ENCODE measurements at regions not wholly inside any gene's neighbourhood (a gene's known extent, or its start where the extent isn't known, plus 50 kb on each side); places are given as distances from the start of the nearest gene placed in this dataset.
A peak's percentile ranks its signal among the peaks of the same experiment; 100 is the strongest.

DNA sequence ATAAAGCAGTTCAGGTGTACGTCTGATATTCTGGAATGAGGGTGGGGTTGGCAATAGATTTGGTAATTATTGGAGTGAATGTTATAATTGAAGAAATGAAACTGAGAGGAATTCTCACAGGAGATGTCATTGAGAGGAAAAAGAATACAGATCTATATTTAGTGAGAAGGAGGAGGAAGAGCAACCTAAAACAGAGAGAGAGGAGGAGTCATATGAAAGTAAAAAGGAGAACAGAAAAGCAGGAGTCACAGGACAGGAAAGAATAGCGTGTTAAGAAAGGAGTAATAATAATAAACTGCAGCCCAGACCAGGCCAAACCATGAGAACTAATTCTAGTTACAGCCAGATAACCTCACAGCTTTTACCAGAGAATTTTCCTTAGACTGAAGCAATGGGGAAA is 62.7 kb upstream of the MROH9 start:
- no peaks in the 10 kb centered on the region for H3K9me3 ChIP-seq (ENCODE audit: low read depth, low read length, poor library complexity, severe bottlenecking)
- POLR2A ChIA-PET (ENCODE audit: low non-redundant PET) = no interaction called here
- H3K27ac ChIP-seq (ENCODE audit: low read depth, low read length, poor library complexity, severe bottlenecking) = no peak overlapping the region

DNA sequence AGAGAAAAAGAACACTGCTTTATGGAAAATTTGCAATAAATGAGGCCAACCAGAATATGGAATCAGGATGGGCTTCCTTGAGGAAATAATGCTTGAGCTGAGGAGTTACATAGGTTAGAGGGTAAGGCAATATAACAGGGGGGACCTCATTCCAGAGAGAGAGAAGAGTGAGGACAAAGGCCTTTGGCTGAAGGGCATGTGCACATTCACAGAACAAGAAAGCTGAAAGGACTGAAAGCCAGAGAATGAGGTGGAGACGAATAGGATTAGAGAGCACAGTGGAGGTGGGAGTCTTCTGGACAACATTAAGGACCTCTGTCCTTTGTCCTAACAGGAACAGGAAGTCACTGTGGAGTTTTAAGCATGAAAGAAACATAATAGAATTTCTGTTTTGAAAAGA is 60.7 kb upstream of the MROH9 start:
- Histone ChIP-seq H3K9me3 (ENCODE audit: low read depth, low read length, poor library complexity, severe bottlenecking) (no peaks in the 10 kb centered on the region), H3K4me1 (ENCODE audit: insufficient read depth, low read length, poor library complexity, severe bottlenecking) (no peaks in the 10 kb centered on the region), H3K4me3 (ENCODE audit: low read depth, low read length, poor library complexity, severe bottlenecking) (no peak overlapping the region), H3K27me3 (replicated peaks; ENCODE audit: insufficient read depth, low read depth, low read length, poor library complexity) (peaks cover 4% of the 10 kb centered on the region), H3K27ac (ENCODE audit: low read depth, low read length, poor library complexity, severe bottlenecking) (no peak overlapping the region), H3K36me3 (ENCODE audit: insufficient read depth, low read length, poor library complexity, severe bottlenecking) (no peaks in the 10 kb centered on the region)
- ChIA-PET CTCF (no interaction called here), POLR2A (ENCODE audit: low non-redundant PET) (no interaction called here)
- TF ChIP-seq, protein P1, sequence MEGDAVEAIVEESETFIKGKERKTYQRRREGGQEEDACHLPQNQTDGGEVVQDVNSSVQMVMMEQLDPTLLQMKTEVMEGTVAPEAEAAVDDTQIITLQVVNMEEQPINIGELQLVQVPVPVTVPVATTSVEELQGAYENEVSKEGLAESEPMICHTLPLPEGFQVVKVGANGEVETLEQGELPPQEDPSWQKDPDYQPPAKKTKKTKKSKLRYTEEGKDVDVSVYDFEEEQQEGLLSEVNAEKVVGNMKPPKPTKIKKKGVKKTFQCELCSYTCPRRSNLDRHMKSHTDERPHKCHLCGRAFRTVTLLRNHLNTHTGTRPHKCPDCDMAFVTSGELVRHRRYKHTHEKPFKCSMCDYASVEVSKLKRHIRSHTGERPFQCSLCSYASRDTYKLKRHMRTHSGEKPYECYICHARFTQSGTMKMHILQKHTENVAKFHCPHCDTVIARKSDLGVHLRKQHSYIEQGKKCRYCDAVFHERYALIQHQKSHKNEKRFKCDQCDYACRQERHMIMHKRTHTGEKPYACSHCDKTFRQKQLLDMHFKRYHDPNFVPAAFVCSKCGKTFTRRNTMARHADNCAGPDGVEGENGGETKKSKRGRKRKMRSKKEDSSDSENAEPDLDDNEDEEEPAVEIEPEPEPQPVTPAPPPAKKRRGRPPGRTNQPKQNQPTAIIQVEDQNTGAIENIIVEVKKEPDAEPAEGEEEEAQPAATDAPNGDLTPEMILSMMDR (conservative IDR thresholded peaks at IDR 0.05; ENCODE audit: low read depth, low read length) = no peak
- TF ChIP-seq EZH2 (IDR thresholded peaks at IDR 0.05; ENCODE audit: borderline replicate concordance, low read depth, low read length, poor library complexity, severe bottlenecking) = no peak
- intact Hi-C loops (cut with micrococcal nuclease; ENCODE audit: unreplicated experiment) = no loop called here
- no TSS peak for BruUV-seq (replicated peaks)
- DNase-seq (ENCODE audit: low spot score) = no peak

More for the DNA sequence above, 62.7 kb upstream of the MROH9 start:
- H3K4me1 ChIP-seq (ENCODE audit: insufficient read depth, low read length, poor library complexity, severe bottlenecking) = no peaks in the 10 kb centered on the region
- peaks cover 3% of the 10 kb centered on the region for H3K27me3 ChIP-seq (replicated peaks; ENCODE audit: insufficient read depth, low read depth, low read length, poor library complexity)
- intact Hi-C loops (cut with micrococcal nuclease; ENCODE audit: unreplicated experiment) = no loop called here
- no peak for DNase-seq (ENCODE audit: low spot score)
- no peak overlapping the region for H3K4me3 ChIP-seq (ENCODE audit: low read depth, low read length, poor library complexity, severe bottlenecking)
- BruUV-seq (replicated peaks) = no TSS peak
- no peaks in the 10 kb centered on the region for H3K36me3 ChIP-seq (ENCODE audit: insufficient read depth, low read length, poor library complexity, severe bottlenecking)
- CTCF ChIA-PET = no interaction called here
- no peak for TF ChIP-seq EZH2 (IDR thresholded peaks at IDR 0.05; ENCODE audit: borderline replicate concordance, low read depth, low read length, poor library complexity, severe bottlenecking)
- TF ChIP-seq, protein P1 (conservative IDR thresholded peaks at IDR 0.05; ENCODE audit: low read depth, low read length) = no peak

GRCh38 chr1:170881268-170882265 is 53.8 kb upstream of the MROH9 start:
- H3K27me3 ChIP-seq (replicated peaks; ENCODE audit: insufficient read depth, low read depth, low read length, poor library complexity) = peaks cover 3% of the 10 kb centered on the region
- no peak for TF ChIP-seq EZH2 (IDR thresholded peaks at IDR 0.05; ENCODE audit: borderline replicate concordance, low read depth, low read length, poor library complexity, severe bottlenecking)
- TF ChIP-seq, protein P1 (conservative IDR thresholded peaks at IDR 0.05; ENCODE audit: low read depth, low read length) = peak; percentile 63
- BruUV-seq (replicated peaks) = no TSS peak
- POLR2A ChIA-PET (ENCODE audit: low non-redundant PET) = no interaction called here
- H3K4me3 ChIP-seq (ENCODE audit: low read depth, low read length, poor library complexity, severe bottlenecking) = no peak overlapping the region
- no peaks in the 10 kb centered on the region for H3K36me3 ChIP-seq (ENCODE audit: insufficient read depth, low read length, poor library complexity, severe bottlenecking)
- no peaks in the 10 kb centered on the region for H3K9me3 ChIP-seq (ENCODE audit: low read depth, low read length, poor library complexity, severe bottlenecking)
- intact Hi-C loops (cut with micrococcal nuclease; ENCODE audit: unreplicated experiment) = loop anchor here (2.0 to 5.0 kb wide), 3 partner anchors 189 to 953 kb away; no protein-coding TSS in a partner anchor
- H3K27ac ChIP-seq (ENCODE audit: low read depth, low read length, poor library complexity, severe bottlenecking) = no peak overlapping the region
- CTCF ChIA-PET = interaction anchor here (0.6 kb wide), 1 partner anchor 192 kb away, joined by 9 read pairs; no protein-coding TSS in a partner anchor
- peak; percentile 48 for DNase-seq (ENCODE audit: low spot score)
- no peaks in the 10 kb centered on the region for H3K4me1 ChIP-seq (ENCODE audit: insufficient read depth, low read length, poor library complexity, severe bottlenecking)

Measured in A673 (cell line).